IPS-18a (cell line): ENCODE measurements at regions not wholly inside any gene's neighbourhood (a gene's known extent, or its start where the extent isn't known, plus 50 kb on each side); places are given as distances from the start of the nearest gene placed in this dataset.

ENCODE experiments used
- H3K27ac ChIP-seq: one replicate; pipeline ENCODE4 v1.5.1; 2013; ENCODE audit warnings: low read length
- H3K27me3 ChIP-seq: one replicate; pipeline ENCODE4 v1.6.1; 2013; ENCODE audit warnings: mild to moderate bottlenecking, low read length; ENCODE audit not compliant: control insufficient read depth, insufficient read depth
- H3K36me3 ChIP-seq: one replicate; pipeline ENCODE4 v1.6.1; 2013; ENCODE audit warnings: low read depth, low read length; ENCODE audit not compliant: control insufficient read depth
- H3K4me1 ChIP-seq: one replicate; pipeline ENCODE4 v1.6.1; 2013; ENCODE audit warnings: low read depth, low read length; ENCODE audit not compliant: control insufficient read depth
- H3K4me3 ChIP-seq: one replicate; pipeline ENCODE4 v1.5.1; 2013; ENCODE audit warnings: low read length
- H3K9ac ChIP-seq: one replicate; pipeline ENCODE4 v1.6.1; 2013; ENCODE audit warnings: mild to moderate bottlenecking, low read length, moderate library complexity
- H3K9me3 ChIP-seq: one replicate; pipeline ENCODE4 v1.6.1; 2013; ENCODE audit warnings: low read depth, low read length; ENCODE audit not compliant: control insufficient read depth

DNA sequence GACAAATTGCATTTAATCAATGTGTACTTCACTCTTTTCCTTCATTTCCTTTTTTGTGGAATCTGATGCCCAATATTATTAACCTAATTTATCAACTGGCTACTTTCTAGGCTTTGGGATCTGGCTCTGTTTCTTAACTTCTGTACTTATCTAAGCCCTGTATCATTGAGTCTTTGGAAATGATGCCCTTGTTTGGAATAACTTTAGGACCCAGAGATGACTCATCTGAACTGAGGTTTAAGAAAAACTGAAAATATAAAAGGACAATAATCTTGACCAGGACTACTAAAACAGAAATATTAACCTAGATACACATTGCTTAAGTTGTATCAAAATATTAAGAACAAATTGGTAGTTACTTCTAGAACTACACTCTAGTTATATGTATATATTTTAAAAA lies 600.8 kb downstream of the CPS1 start:
- Histone ChIP-seq H3K27ac (no peak overlapping the region), H3K4me1 (no peaks in the 10 kb centered on the region), H3K4me3 (no peak overlapping the region), H3K36me3 (no peaks in the 10 kb centered on the region), H3K27me3 (no peaks in the 10 kb centered on the region), H3K9me3 (no peaks in the 10 kb centered on the region), H3K9ac (no peak overlapping the region)

DNA sequence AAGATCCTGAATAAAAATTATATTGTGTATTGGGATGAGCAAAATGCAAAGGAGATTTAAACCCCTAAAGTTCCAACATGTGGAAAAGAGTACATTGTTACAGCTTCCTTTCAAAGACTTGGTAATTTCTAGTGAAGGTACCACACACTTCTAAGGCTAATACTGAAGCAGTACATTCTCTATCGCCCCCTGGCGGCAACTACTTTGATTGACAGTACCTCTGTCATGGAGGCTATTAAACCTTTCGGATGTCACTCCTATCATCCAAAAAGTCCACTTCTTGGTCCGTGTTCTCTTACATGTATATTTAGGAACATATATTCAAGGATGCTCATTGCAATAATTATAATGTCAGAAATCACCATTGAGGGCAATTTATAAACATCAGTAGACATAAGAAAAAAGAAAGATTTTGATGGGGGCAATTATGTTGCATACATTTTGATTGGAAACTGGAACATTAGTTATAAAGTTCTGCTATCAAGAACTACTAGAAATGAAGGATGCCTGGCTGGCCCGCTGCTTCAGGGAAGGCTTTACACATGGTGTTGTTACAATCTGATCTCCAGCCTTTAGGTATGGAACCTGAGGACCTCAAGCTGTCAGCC lies 601.6 kb downstream of the CPS1 start:
- no peaks in the 10 kb centered on the region for H3K4me1 ChIP-seq
- H3K27me3 ChIP-seq = no peaks in the 10 kb centered on the region
- no peak overlapping the region for H3K9ac ChIP-seq
- no peaks in the 10 kb centered on the region for H3K9me3 ChIP-seq
- no peak overlapping the region for H3K27ac ChIP-seq
- no peaks in the 10 kb centered on the region for H3K36me3 ChIP-seq
- no peak overlapping the region for H3K4me3 ChIP-seq

DNA sequence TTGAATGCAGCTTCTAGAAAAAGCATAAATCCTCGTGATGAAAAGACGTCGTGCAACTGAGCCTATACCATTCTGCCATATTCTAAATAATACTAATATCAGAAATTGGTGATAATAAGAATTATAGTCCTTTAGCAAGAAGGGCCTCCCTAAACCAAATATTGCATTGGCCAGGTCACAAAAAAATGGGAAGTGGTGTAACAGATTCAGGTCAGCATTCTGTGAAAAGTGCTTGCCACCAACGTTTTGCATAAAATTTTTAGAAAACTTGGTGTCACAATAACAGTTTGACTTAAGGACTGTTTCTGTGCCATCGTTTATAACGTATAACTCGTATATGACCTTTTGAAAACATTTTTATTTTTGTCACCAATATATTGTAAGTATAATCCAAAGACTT lies 603.6 kb downstream of the CPS1 start:
- no peaks in the 10 kb centered on the region for H3K4me1 ChIP-seq
- H3K4me3 ChIP-seq = no peak overlapping the region
- no peaks in the 10 kb centered on the region for H3K27me3 ChIP-seq
- H3K9me3 ChIP-seq = no peaks in the 10 kb centered on the region
- H3K36me3 ChIP-seq = no peaks in the 10 kb centered on the region
- H3K27ac ChIP-seq = no peak overlapping the region
- no peak overlapping the region for H3K9ac ChIP-seq

GRCh38 chr2:211161236-211161635 lies 604.8 kb downstream of the CPS1 start:
- no peak overlapping the region for H3K9ac ChIP-seq
- no peak overlapping the region for H3K4me3 ChIP-seq
- no peak overlapping the region for H3K27ac ChIP-seq
- H3K4me1 ChIP-seq = no peaks in the 10 kb centered on the region
- H3K9me3 ChIP-seq = no peaks in the 10 kb centered on the region
- no peaks in the 10 kb centered on the region for H3K36me3 ChIP-seq
- no peaks in the 10 kb centered on the region for H3K27me3 ChIP-seq

DNA sequence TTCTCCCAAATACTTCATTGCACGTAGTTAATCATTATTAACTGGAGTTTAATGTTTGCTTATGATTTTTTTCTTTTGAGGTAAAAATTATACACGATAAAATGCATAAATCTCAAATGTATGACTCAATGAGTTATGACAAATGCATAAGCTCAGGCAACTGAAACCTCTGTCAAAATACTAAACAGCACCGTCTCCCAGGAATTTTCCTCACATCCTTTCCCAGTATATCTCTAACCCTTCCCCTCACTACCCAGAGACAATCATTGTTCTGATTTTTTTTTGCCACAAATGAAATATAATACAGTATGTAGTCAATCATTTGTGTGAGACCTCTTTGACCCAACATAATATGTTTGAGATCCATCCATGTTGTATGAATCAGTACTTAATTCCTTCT lies 606.5 kb downstream of the CPS1 start:
- H3K27ac ChIP-seq = no peak overlapping the region
- H3K4me1 ChIP-seq = no peaks in the 10 kb centered on the region

GRCh38 chr2:211170843-211171242 lies 614.4 kb downstream of the CPS1 start:
- H3K27me3 ChIP-seq = no peaks in the 10 kb centered on the region
- no peaks in the 10 kb centered on the region for H3K9me3 ChIP-seq
- no peak overlapping the region for H3K4me3 ChIP-seq
- no peaks in the 10 kb centered on the region for H3K36me3 ChIP-seq
- H3K9ac ChIP-seq = no peak overlapping the region
- no peaks in the 10 kb centered on the region for H3K4me1 ChIP-seq
- H3K27ac ChIP-seq = no peak overlapping the region

More for the DNA sequence above, 606.5 kb downstream of the CPS1 start:
- no peaks in the 10 kb centered on the region for H3K36me3 ChIP-seq
- H3K4me3 ChIP-seq = no peak overlapping the region
- no peaks in the 10 kb centered on the region for H3K9me3 ChIP-seq
- no peak overlapping the region for H3K9ac ChIP-seq
- H3K27me3 ChIP-seq = no peaks in the 10 kb centered on the region

DNA sequence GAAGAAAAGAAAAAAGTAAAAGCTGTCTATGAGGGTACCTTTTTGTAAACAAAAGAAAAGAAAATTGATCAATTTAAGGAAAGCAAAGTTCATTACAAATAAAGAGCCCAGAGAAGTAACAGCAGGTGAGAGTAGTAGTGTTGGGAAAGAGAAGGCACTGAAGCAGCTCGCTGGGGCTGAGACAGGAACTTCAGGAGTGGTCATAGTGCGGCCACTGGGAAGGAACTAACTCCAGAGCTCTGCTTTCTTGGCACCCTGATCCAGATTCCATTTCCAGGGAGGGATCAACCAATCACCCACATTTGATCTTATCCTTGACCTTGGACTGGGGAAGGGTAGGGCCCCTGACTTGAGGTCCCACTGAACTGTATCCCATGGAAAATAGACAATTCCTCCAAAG lies 617.6 kb downstream of the CPS1 start:
- Histone ChIP-seq H3K9ac (no peak overlapping the region), H3K4me3 (no peak overlapping the region), H3K27me3 (no peaks in the 10 kb centered on the region), H3K4me1 (no peaks in the 10 kb centered on the region), H3K27ac (no peak overlapping the region), H3K36me3 (no peaks in the 10 kb centered on the region), H3K9me3 (no peaks in the 10 kb centered on the region)

GRCh38 chr2:211174631-211175030 lies 618.2 kb downstream of the CPS1 start:
- Histone ChIP-seq H3K9me3 (no peaks in the 10 kb centered on the region), H3K4me3 (no peak overlapping the region), H3K27me3 (no peaks in the 10 kb centered on the region), H3K4me1 (no peaks in the 10 kb centered on the region), H3K27ac (no peak overlapping the region), H3K36me3 (no peaks in the 10 kb centered on the region), H3K9ac (no peak overlapping the region)

DNA sequence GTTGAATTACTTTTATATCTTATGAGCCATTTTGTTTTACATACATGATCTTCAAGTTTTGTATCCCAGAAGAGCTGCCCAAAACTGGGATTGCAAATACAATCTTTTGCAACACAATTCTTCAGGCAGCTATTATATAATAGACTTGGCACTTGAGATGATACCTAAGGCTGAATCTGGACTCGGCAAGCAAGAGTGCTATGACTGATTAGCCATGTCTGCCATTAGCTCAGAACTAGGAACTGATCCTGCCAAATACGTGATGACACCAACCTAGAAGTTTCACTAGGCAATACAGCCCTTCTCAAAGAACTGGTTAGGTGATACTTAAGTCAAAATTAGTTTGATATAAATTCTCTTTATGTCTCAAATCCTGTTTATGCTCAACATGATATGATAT lies 619.6 kb downstream of the CPS1 start:
- H3K9ac ChIP-seq = no peak overlapping the region

DNA sequence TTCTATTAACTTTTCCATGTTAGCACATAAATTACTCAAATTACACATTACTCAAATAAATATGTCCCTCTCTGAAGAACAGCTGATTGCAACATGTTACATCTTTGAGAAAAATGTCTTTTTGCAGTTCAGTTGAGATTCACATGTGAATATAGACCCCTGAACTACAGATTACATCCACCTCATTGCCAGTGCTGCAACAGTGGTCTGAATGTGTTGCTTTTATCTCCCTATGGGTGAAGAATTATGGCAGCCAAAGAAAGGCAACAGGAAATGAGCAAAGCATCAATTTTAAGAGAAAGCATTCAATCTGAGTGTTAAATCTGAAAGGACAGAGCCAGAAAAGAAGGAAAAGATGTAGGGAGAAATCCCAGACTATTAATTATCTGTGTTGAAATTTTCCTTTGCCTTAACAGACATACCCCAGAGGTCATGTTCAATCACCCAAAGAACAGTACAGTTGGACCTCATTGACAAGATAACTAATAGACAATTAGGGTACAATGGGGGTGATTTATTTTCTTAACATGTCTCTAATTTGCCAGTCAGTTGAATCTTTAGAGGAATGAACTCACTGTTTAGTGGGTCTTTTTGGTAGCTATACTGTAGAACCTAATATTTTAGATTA lies 620.2 kb downstream of the CPS1 start:
- H3K27me3 ChIP-seq = no peaks in the 10 kb centered on the region
- no peak overlapping the region for H3K9ac ChIP-seq
- no peak overlapping the region for H3K27ac ChIP-seq
- H3K4me1 ChIP-seq = no peaks in the 10 kb centered on the region
- no peak overlapping the region for H3K4me3 ChIP-seq
- no peaks in the 10 kb centered on the region for H3K36me3 ChIP-seq
- no peaks in the 10 kb centered on the region for H3K9me3 ChIP-seq

More for the DNA sequence above, 619.6 kb downstream of the CPS1 start:
- H3K4me3 ChIP-seq = no peak overlapping the region
- H3K9me3 ChIP-seq = no peaks in the 10 kb centered on the region
- no peaks in the 10 kb centered on the region for H3K36me3 ChIP-seq
- no peak overlapping the region for H3K27ac ChIP-seq
- no peaks in the 10 kb centered on the region for H3K27me3 ChIP-seq
- H3K4me1 ChIP-seq = no peaks in the 10 kb centered on the region

- Histone ChIP-seq H3K36me3 (no peaks in the 10 kb centered on the region), H3K4me1 (no peaks in the 10 kb centered on the region), H3K4me3 (no peak overlapping the region), H3K27ac (no peak overlapping the region), H3K27me3 (no peaks in the 10 kb centered on the region), H3K9me3 (no peaks in the 10 kb centered on the region), H3K9ac (no peak overlapping the region)
These were observed 625.2 kb downstream of the CPS1 start for GRCh38 chr2:211181626-211182025.

DNA sequence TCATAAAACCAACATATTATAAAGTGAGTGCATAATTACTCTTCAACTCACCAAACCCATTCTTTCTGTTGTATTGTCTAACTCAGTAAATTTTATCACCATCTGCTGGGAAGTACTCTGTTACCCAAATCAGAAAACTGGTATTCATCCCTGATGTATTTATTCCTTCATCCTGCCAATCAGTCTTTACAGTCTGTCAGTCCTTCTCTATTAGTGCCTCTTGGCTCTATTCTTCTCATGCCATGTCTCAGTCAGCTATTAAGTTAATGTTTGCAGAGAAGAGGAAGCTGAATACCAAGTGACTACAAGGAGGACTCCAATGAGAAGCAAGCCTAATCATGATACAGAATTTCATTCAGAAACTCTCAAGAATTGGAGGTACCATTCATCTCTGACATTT lies 631.2 kb downstream of the CPS1 start:
- Histone ChIP-seq H3K27ac (no peak overlapping the region), H3K9ac (no peak overlapping the region), H3K4me1 (no peaks in the 10 kb centered on the region)

More for the DNA sequence above, 631.2 kb downstream of the CPS1 start:
- no peak overlapping the region for H3K4me3 ChIP-seq
- H3K36me3 ChIP-seq = no peaks in the 10 kb centered on the region
- H3K27me3 ChIP-seq = no peaks in the 10 kb centered on the region
- H3K9me3 ChIP-seq = no peaks in the 10 kb centered on the region
